Lower leg skin (tissue), 3 donors: ENCODE measurements at regions not wholly inside any gene's neighbourhood (a gene's known extent, or its start where the extent isn't known, plus 50 kb on each side); places are given as distances from the start of the nearest gene placed in this dataset.

Experiments used
- POLR2A ChIP-seq, 2 donors: fragments of 450-650 bp; IDR thresholded peaks; one replicate each; pipeline ENCODE4 v1.6.1; 2016 to 2017; ENCODE audit warnings: antibody characterized with exemption in 2 of 2, mild to moderate bottlenecking in 1 of 2, moderate library complexity in 1 of 2
- TF ChIP-seq, protein P1 (sequence below), 3 donors: fragments of 450-650 bp; IDR thresholded peaks; one replicate each; pipeline ENCODE4 v1.5.1; 2016; ENCODE audit warnings: antibody characterized with exemption in 3 of 3, mild to moderate bottlenecking in 3 of 3, moderate library complexity in 2 of 3

DNA sequence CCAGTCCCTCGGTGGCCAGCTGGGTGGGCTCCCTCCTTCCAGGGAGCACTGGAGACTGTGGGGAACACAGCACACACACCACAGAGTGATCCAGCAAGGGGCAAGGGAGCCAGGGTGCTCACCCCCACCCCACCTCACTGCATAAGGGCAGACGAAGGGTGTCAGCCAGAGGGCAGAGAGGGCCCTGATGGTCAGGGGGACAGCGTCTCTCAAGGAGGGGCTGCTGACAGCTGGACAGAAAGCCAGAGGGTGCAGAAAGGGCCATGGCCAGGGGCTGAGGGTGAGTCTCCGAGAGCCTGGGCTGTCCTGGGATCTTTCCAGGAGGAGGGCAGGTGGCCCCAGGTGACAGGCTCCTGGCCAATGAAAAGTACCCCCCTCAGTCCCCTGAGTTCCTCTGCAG is 73.4 kb upstream of the PMEPA1 start:
- TF ChIP-seq POLR2A (IDR thresholded peaks at IDR 0.05): no peak
- TF ChIP-seq, protein P1, sequence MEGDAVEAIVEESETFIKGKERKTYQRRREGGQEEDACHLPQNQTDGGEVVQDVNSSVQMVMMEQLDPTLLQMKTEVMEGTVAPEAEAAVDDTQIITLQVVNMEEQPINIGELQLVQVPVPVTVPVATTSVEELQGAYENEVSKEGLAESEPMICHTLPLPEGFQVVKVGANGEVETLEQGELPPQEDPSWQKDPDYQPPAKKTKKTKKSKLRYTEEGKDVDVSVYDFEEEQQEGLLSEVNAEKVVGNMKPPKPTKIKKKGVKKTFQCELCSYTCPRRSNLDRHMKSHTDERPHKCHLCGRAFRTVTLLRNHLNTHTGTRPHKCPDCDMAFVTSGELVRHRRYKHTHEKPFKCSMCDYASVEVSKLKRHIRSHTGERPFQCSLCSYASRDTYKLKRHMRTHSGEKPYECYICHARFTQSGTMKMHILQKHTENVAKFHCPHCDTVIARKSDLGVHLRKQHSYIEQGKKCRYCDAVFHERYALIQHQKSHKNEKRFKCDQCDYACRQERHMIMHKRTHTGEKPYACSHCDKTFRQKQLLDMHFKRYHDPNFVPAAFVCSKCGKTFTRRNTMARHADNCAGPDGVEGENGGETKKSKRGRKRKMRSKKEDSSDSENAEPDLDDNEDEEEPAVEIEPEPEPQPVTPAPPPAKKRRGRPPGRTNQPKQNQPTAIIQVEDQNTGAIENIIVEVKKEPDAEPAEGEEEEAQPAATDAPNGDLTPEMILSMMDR (IDR thresholded peaks at IDR 0.05): no peak
